Glomerular visceral epithelial cell (primary cell): ENCODE measurements at regions not wholly inside any gene's neighbourhood (a gene's known extent, or its start where the extent isn't known, plus 50 kb on each side); places are given as distances from the start of the nearest gene placed in this dataset.

Source experiments
- DNase-seq: peaks from one replicate; pipeline ENCODE4 v3.0.0-alpha.2; 2016; ENCODE audit errors: extremely low spot score

- no peak for DNase-seq
Observed at GRCh38 chr3:132236701-132237651, 80.2 kb upstream of the ACP3 start.

DNA sequence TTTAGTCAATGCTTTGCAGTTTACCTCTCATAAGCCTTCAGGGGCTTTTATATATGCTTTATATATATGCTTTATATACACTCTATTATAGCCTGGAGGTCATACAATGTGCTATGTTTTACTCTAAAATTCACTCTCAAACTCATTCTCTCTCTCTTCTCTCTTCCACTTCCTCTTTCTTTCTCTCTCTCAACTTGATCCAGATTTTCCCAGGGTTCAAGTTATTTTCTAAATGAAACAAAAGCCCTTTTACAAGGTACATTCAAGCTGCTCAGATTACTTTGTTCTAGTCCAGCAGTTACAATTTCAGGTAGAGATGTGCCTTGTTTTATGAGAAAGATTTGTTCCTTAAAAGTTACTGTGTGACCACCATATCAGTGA, 79.6 kb upstream of the ACP3 start:
- no peak for DNase-seq

DNA sequence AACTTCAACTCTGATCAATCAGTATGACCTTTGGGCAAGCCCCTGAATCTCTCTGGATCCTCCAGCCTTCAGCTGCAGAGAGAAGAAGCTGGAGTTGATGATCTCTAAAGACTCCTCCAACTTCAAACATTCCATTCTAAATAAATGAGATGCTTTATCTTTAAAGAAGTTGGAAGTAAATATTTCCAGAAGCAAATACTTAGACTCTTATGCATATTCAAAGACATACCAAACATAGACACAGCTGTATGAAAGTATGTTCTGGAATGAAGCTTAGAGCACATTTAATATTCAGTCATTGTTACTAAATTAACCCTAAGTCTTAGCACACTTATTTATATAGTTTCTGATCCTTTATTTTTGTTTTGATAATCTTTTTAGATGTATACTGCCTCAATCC, 77.6 kb upstream of the ACP3 start:
- no peak for DNase-seq

DNA sequence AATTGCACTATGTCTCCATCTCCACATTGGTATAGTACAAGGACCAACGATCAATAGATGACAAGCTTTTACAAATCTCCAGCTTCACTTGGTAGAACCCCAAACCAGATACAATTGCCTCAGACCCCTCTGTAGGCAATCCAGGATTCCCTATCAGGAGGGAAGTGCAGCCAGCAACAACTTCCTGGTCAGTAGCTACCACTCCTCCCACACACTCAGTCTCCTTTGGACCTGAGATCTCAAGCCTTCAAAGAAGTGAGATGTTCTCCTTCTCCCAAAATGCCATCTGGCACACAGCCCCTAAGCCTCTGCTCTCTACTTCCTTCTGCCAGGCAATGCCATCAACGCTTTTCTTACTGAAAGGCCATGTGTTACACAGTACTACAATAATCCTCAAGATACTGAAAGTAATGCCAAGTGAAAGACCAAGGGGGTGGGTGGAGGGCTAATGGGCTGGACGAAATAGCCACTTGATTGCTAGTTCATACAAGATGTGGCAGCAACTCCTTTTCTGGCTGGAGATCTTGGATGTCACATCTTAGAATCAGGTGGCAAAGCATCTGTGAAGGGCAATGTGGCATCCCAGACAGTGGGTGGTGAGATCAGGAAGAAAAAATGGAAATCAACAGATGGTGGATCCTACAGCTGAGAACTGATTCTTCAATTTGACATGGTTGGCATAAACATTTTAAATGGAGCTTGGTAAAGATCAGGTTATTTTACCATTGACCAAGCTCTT, 75.3 kb upstream of the ACP3 start:
- no peak for DNase-seq

DNA sequence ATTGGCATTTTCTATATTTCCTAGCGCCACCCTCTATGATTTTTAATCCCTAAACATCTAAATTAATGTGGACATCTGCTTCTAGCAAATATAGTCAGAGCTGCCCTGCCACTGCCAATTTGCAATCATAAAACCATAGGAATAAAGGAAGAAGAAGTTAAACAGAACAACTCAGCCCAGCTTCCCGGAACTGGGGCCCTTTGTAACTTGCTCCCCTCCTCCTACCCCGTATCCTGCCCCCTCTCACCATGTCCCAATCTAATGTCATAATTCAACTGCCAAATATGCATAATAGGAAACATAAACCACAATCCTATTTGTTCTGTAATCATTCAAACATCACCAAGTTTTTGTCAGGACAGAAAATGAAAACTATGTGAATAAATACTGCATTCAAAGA, 74.4 kb upstream of the ACP3 start:
- DNase-seq = no peak

- DNase-seq = no peak
Observed at GRCh38 chr3:132245552-132246142, 71.6 kb upstream of the ACP3 start.

DNA sequence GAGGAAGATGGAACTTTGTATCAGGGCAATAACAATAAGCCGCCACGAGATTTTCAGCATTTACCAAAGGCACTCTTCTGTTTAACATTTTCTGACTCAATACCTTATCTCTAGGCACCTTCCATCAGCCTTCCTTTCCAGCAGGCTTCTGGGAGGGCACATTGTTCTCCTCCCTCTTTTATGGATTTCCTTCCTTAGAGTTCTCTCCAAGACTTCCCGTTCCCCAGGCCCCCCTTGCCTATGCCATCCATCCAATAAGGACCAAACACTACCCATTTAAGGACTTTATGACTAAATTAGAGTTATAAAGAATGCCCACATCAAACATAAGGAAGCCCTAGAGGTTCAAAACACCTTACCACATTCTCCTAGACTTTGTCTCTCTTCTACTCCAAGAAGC, 71.0 kb upstream of the ACP3 start:
- DNase-seq = no peak

DNA sequence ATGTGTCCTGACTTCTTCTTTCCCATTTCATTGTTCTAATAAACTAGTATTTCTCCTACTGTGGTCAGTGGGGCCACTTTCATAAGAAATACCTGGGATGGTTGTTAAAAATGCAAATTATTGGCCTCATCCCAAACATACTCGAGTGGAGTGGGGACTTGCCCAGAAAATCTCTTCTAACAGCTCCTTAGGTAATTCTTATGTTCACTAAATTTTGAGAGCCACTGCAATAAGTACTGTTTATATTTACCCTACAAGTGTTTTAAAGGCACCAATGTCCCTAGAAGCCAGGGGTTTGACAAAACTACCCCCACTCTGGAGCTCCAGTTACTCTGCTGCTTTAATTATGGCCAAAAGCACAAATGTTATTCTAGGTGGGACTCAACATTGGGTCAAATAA, 70.0 kb upstream of the ACP3 start:
- DNase-seq = no peak

DNA sequence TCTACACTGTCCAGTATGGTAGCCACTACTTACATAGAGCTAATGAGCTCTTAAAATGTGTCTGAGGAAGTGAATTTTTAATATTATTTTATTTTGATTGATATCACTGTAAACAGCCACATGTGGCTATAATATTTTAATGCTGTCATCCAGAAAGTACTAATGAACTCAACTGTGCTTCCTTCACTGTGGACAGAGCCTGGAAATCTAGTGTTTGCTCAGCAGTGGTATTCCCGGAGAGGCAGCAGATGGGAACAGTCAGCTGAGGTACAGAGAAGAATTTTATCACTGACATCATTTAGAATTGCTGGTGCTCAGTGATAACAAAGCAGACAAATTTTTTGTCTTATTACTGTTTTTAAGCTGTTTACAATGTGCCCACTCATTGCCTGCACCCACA, 68.7 kb upstream of the ACP3 start:
- DNase-seq = no peak

DNA sequence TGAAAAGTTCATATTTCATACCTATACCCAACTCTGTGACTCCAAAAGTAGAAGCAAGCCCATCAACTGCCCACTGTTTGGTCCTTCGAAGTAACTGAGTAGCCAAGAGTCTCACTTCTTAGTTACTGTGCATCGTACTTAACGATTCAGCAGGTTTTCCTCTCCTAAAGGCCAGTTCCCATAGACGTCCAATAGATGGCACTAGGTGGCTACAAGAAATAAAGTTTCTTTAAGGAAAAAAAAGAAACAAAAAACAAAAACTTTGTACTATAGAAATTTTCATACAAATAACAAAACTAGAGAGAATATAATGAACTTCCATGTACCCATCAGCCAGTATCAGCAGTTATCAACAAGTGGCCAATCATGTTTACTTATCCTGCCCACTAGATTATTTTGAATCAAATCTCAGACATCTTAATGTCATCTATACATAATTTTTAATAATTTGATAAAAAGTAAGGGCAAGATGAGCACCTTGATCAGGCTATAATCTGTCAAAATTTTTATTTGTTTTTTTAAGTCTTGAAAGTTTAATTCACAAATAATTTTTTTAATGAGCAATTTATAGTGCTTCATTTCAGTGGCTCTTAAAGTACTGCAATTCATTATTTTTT, 63.8 kb upstream of the ACP3 start:
- peak; percentile 48 for DNase-seq

GRCh38 chr3:132254076-132254755, 63.0 kb upstream of the ACP3 start:
- no peak for DNase-seq

GRCh38 chr3:132255041-132255745, 62.0 kb upstream of the ACP3 start:
- peak; percentile 13 for DNase-seq

DNA sequence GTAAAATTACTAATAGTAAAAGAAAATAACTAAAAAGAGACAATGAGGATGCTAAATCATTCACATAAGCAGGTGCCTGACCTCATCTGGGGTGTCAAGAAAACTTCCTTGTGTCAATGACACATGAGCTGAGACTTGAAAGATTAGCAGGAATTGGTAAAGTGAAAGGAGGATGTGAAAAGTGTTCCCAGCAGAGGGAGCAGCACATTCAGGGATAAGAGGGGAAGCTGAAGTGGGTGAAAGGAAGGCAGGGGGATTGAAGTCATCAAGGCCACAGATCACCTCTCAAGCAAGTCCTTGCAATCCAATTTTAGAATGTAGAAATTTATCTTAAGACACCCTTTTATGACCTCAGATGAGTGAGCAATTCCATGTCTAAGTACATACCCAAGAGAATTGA, 60.2 kb upstream of the ACP3 start:
- DNase-seq = peak; percentile 4

GRCh38 chr3:132261506-132261905, 55.7 kb upstream of the ACP3 start:
- DNase-seq = no peak

- DNase-seq = no peak
Observed at GRCh38 chr3:132262305-132262704, 54.9 kb upstream of the ACP3 start.

DNA sequence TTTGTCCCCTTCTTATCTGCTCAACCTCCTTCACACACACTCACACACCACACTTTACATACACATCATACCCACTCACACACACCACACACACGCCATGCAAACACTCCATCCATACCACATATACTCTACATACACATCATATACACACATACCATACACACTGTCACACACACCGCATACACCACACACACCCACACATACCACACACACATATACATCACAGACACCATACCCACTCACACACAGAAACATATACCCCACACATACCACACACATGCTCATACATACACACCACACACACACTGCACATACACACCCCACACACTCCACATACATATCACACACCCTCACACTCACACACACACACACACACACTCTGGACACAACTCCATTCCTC, 54.3 kb upstream of the ACP3 start:
- DNase-seq = no peak

- DNase-seq = no peak
Observed at GRCh38 chr3:132265028-132265427, 52.2 kb upstream of the ACP3 start.

DNA sequence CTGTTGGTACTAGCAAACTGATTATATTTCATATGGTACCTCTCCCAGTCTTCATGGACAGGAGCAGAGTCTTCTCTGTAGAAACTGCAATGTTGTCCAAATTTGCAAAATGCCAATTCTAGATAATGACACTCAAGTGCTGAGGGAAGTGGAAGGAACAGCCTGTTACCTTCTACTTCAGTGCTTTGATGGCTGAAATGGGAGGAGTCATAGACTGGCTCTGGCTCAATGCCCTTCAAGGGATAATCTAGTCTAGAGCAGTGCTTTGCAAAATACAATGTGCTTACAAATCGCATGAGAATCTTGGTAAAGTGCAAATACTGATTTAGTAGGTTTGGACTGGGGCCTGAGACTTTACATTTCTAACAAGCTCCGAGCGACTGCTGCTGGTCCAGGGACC, 51.7 kb upstream of the ACP3 start:
- no peak for DNase-seq

DNA sequence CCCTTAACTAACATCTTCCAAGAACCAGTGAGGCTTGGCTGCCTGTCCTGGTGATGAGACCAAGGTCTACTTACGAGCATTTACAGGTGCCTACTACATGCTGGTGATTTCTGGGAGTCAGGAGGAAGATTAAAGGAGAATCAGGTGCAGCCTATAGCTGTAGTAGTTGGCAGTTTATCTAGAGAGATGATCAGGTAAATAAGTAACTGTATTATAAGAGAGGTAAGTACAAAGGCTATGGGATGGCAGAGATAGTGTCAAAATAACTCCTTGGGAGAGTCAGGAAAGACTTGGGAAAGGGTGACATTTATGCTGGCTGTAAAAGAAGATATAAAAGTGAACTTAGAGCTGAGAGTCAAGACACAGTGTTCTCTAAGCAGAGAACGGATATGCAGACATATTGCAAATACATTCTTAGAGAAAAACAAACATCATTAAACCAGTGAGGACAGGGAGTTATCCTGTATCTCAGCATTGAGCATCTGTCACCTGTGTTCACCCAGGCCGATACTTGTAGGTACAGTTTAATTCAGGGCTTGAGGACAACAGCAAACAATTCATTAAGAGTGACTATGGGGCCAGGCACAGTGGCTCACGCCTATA, 49.7 kb upstream of the ACP3 start:
- DNase-seq = no peak
